H1 (cell line): ENCODE measurements at regions not wholly inside any gene's neighbourhood (a gene's known extent, or its start where the extent isn't known, plus 50 kb on each side); places are given as distances from the start of the nearest gene placed in this dataset.

Experiments
- CTCF ChIA-PET: fragments of 300-600 bp; sonication (Branson Sonifier 250); formaldehyde crosslinking; loops from one replicate; lab custom pipeline; 2021; ENCODE audit not compliant: partially characterized antibody; lab: Charles Lee
- POLR2A ChIA-PET: fragments of 300-600 bp; sonication (Branson Sonifier 250); formaldehyde crosslinking; loops from one replicate; lab custom pipeline; 2021; ENCODE audit warnings: inconsistent platforms; ENCODE audit not compliant: partially characterized antibody; lab: Charles Lee
- DNase-seq, 2 experiments: peaks; one replicate each; pipeline versions ENCODE4 v3.0.0 to v3.0.0-alpha.2; 2010 to 2022; ENCODE audit warnings: low spot score in 2 of 2, low read depth in 1 of 2, mixed read lengths in 1 of 2
- FAIRE-seq: peaks from 2 replicates; lab custom pipeline; 2011; peaks lifted over from hg19 to GRCh38; lab: Jason Lieb, UNC
- H2AFZ ChIP-seq: 2 replicates; pipeline ENCODE4 v1.8.1; 2012; ENCODE audit warnings: low read length, inconsistent platforms
- H2AK5ac ChIP-seq: 2 replicates; pipeline ENCODE4 v1.6.1; 2013; ENCODE audit warnings: low read depth, low read length
- H2BK120ac ChIP-seq: replicated peaks from 2 replicates; pipeline ENCODE3; 2013; ENCODE audit warnings: low read depth, low read length, inconsistent platforms
- H2BK12ac ChIP-seq: 2 replicates; pipeline ENCODE4 v1.6.1; 2013; ENCODE audit warnings: low read depth, low read length
- H2BK15ac ChIP-seq: 2 replicates; pipeline ENCODE4 v1.6.1; 2013; ENCODE audit warnings: low read length
- H2BK20ac ChIP-seq: 2 replicates; pipeline ENCODE4 v1.6.1; 2013; ENCODE audit warnings: low read length
- H2BK5ac ChIP-seq: 2 replicates; pipeline ENCODE4 v1.6.1; 2013; ENCODE audit warnings: low read depth, low read length
- H3K14ac ChIP-seq: 2 replicates; pipeline ENCODE4 v1.6.1; 2013; ENCODE audit warnings: inconsistent platforms; ENCODE audit not compliant: insufficient read length
- H3K18ac ChIP-seq: 2 replicates; pipeline ENCODE4 v1.6.1; 2013; ENCODE audit warnings: low read length; ENCODE audit errors: extremely low read depth
- H3K23ac ChIP-seq: 2 replicates; pipeline ENCODE4 v1.6.1; 2013; ENCODE audit warnings: inconsistent platforms; ENCODE audit not compliant: insufficient read length
- H3K23me2 ChIP-seq: 2 replicates; pipeline ENCODE4 v1.6.1; 2013; ENCODE audit warnings: low read depth, low read length
- H3K27ac ChIP-seq: 2 replicates; pipeline ENCODE4 v1.6.1; 2011; ENCODE audit warnings: low read depth, low read length, inconsistent platforms
- H3K27me3 ChIP-seq, 4 experiments: replicated peaks in 1 of 4; 1 replicate in 1 of 4; 2 replicates in 3 of 4; pipeline versions ENCODE4 v1.6.1 to v1.8.1; 2011 to 2013; ENCODE audit warnings: low read length in 3 of 4, mild to moderate bottlenecking in 3 of 4, inconsistent platforms in 2 of 4, mixed read lengths in 2 of 4, moderate library complexity in 1 of 4; ENCODE audit not compliant: control insufficient read depth in 3 of 4, insufficient read depth in 3 of 4; ENCODE audit errors: extremely low read depth in 1 of 4
- H3K36me3 ChIP-seq, 4 experiments: 2 replicates each; pipeline versions ENCODE4 v1.6.1 to v1.8.1; 2011 to 2013; ENCODE audit warnings: mild to moderate bottlenecking in 4 of 4, low read length in 3 of 4, moderate library complexity in 2 of 4, control low read depth in 1 of 4, inconsistent platforms in 1 of 4; ENCODE audit not compliant: insufficient read depth in 4 of 4, control insufficient read depth in 2 of 4
- H3K4ac ChIP-seq: replicated peaks from 2 replicates; pipeline ENCODE3; 2013; ENCODE audit warnings: low read length, low read depth, mixed read lengths, inconsistent platforms; ENCODE audit not compliant: insufficient read length
- H3K4me1 ChIP-seq, 4 experiments: replicated peaks in 1 of 4; 1 replicate in 1 of 4; 2 replicates in 3 of 4; pipeline versions ENCODE4 v1.6.1 to v1.8.1; 2011 to 2013; ENCODE audit warnings: low read length in 3 of 4, inconsistent platforms in 2 of 4, mixed read lengths in 1 of 4; ENCODE audit not compliant: insufficient read depth in 4 of 4, control insufficient read depth in 3 of 4
- H3K4me2 ChIP-seq, 2 experiments: 2 replicates each; pipeline versions ENCODE4 v1.6.1 to v1.8.1; 2011 to 2013; ENCODE audit warnings: low read depth in 2 of 2, low read length in 2 of 2, control low read depth in 1 of 2, inconsistent platforms in 1 of 2, mild to moderate bottlenecking in 1 of 2; ENCODE audit not compliant: insufficient read depth in 1 of 2
- H3K4me3 ChIP-seq, 4 experiments: fragments of 200-600, 300-600 bp in 1 of 4; sonication (generic), shearing (Covaris generic), sonication (Bioruptor Twin) in 1 of 4; 2 replicates each; pipeline versions ENCODE4 v1.5.1 to v1.8.1; 2011 to 2016; ENCODE audit warnings: low read length in 4 of 4, low read depth in 3 of 4, control low read depth in 2 of 4, inconsistent platforms in 2 of 4, mild to moderate bottlenecking in 2 of 4, mixed read lengths in 1 of 4, moderate library complexity in 1 of 4; ENCODE audit not compliant: insufficient read depth in 2 of 4; ENCODE audit errors: extremely low read depth in 1 of 4
- H3K56ac ChIP-seq: replicated peaks from 2 replicates; pipeline ENCODE3; 2013; ENCODE audit warnings: low read depth, mild to moderate bottlenecking, mixed read lengths, low read length, inconsistent platforms; ENCODE audit not compliant: insufficient read length
- H3K79me1 ChIP-seq: 2 replicates; pipeline ENCODE4 v1.6.1; 2013; ENCODE audit warnings: low read depth, low read length, control low read depth
- H3K79me2 ChIP-seq, 2 experiments: 2 replicates each; pipeline versions ENCODE4 v1.6.1 to v1.8.1; 2012 to 2013; ENCODE audit warnings: low read length in 2 of 2, mild to moderate bottlenecking in 2 of 2, inconsistent platforms in 1 of 2; ENCODE audit not compliant: insufficient read depth in 2 of 2, control insufficient read depth in 1 of 2
- H3K9ac ChIP-seq, 4 experiments: replicated peaks in 1 of 4; 1 replicate in 1 of 4; 2 replicates in 3 of 4; pipeline versions ENCODE4 v1.6.1 to v1.8.1; 2011 to 2013; ENCODE audit warnings: low read depth in 3 of 4, low read length in 3 of 4, control low read depth in 2 of 4, mild to moderate bottlenecking in 2 of 4, moderate library complexity in 2 of 4, inconsistent platforms in 1 of 4; ENCODE audit errors: extremely low read depth in 1 of 4
- H3K9me3 ChIP-seq, 2 experiments: 2 replicates each; pipeline versions ENCODE4 v1.6.1 to v1.8.1; 2012 to 2013; ENCODE audit warnings: mild to moderate bottlenecking in 2 of 2, moderate library complexity in 2 of 2, control low read depth in 1 of 2, inconsistent platforms in 1 of 2, low read depth in 1 of 2, low read length in 1 of 2, mixed read lengths in 1 of 2; ENCODE audit not compliant: insufficient read depth in 2 of 2
- H4K20me1 ChIP-seq, 2 experiments: replicated peaks in 1 of 2; 2 replicates each; pipeline versions ENCODE3 to v1.8.1; 2011 to 2013; ENCODE audit warnings: inconsistent platforms in 2 of 2, low read length in 2 of 2, mild to moderate bottlenecking in 1 of 2; ENCODE audit not compliant: insufficient read depth in 2 of 2, control insufficient read depth in 1 of 2
- H4K5ac ChIP-seq: 2 replicates; pipeline ENCODE4 v1.6.1; 2013; ENCODE audit warnings: low read length, low read depth, mixed read lengths, inconsistent platforms; ENCODE audit not compliant: insufficient read length
- H4K8ac ChIP-seq: 2 replicates; pipeline ENCODE4 v1.8.0; 2013; ENCODE audit warnings: mild to moderate bottlenecking, moderate library complexity, low read length, inconsistent platforms; ENCODE audit not compliant: insufficient read depth; ENCODE audit errors: extremely low read depth
- H4K91ac ChIP-seq: replicated peaks from 2 replicates; pipeline ENCODE3; 2013; ENCODE audit warnings: low read length, mixed read lengths, inconsistent platforms; ENCODE audit not compliant: insufficient read length
- ASH2L ChIP-seq: fragments of 200-600, 300-600 bp; sonication (generic); IDR thresholded peaks from one replicate; pipeline ENCODE4 v1.7.1; 2017; ENCODE audit warnings: low read length
- BRCA1 ChIP-seq: IDR thresholded peaks from 2 replicates; pipeline ENCODE4 v1.6.1; 2012; ENCODE audit warnings: low read depth, low read length, improper control_type of control experiment
- EGR1 ChIP-seq: IDR thresholded peaks from 2 replicates; pipeline ENCODE4 v1.6.1; 2011; ENCODE audit warnings: low read depth, low read length, borderline replicate concordance
- FOSL1 ChIP-seq: IDR thresholded peaks from 2 replicates; pipeline ENCODE4 v1.6.1; 2011; ENCODE audit warnings: mild to moderate bottlenecking, low read depth, low read length, moderate library complexity; ENCODE audit not compliant: insufficient read depth
- HDAC2 ChIP-seq, 2 experiments: fragments of 300-600 bp in 1 of 2; sonication (generic) in 1 of 2; IDR thresholded peaks; 2 replicates each; pipeline ENCODE4 v1.6.1; 2011 to 2012; ENCODE audit warnings: low read depth in 2 of 2, low read length in 2 of 2, mild to moderate bottlenecking in 2 of 2, moderate library complexity in 2 of 2, borderline replicate concordance in 1 of 2, inconsistent platforms in 1 of 2
- HDAC6 ChIP-seq: IDR thresholded peaks from one replicate; pipeline ENCODE4 v1.7.1; 2012; ENCODE audit warnings: low read depth, mild to moderate bottlenecking, inconsistent platforms, low read length, moderate library complexity
- JUND ChIP-seq: IDR thresholded peaks from 2 replicates; pipeline ENCODE4 v1.6.1; 2011; ENCODE audit warnings: mild to moderate bottlenecking, improper control_type of control experiment, low read length
- NRF1 ChIP-seq: IDR thresholded peaks from 2 replicates; pipeline ENCODE4 v1.6.1; 2011; ENCODE audit warnings: mild to moderate bottlenecking, low read depth, low read length, improper control_type of control experiment
- PHF8 ChIP-seq: fragments of 200-600 bp; sonication (generic); conservative IDR thresholded peaks from 2 replicates; pipeline ENCODE4 v1.7.1; 2012; ENCODE audit warnings: low read depth, mild to moderate bottlenecking, inconsistent platforms, low read length, moderate library complexity
- POU5F1 ChIP-seq: IDR thresholded peaks from 2 replicates; pipeline ENCODE4 v1.6.1; 2011; ENCODE audit warnings: low read depth, mild to moderate bottlenecking, low read length, moderate library complexity
- RAD21 ChIP-seq, 2 experiments: IDR thresholded peaks in 1 of 2; conservative IDR thresholded peaks in 1 of 2; 2 replicates each; pipeline ENCODE4 v1.6.1; 2011; ENCODE audit warnings: low read depth in 2 of 2, low read length in 2 of 2, improper control_type of control experiment in 1 of 2, inconsistent platforms in 1 of 2, mild to moderate bottlenecking in 1 of 2, moderate library complexity in 1 of 2
- TBP ChIP-seq: IDR thresholded peaks from 2 replicates; pipeline ENCODE4 v1.6.1; 2011; ENCODE audit warnings: low read depth, low read length, improper control_type of control experiment
- ZNF274 ChIP-seq: IDR thresholded peaks from 2 replicates; pipeline ENCODE4 v1.7.0; 2012; ENCODE audit warnings: low read length, borderline replicate concordance; ENCODE audit errors: extremely low read depth
- WGBS, 2 experiments: shearing (Covaris generic) in 1 of 2; methylation state at CpG; one replicate each; pipeline versions ENCODE4 v1.1.6 to v1.1.7; 2013 to 2015; ENCODE audit warnings: low lambda C conversion rate in 2 of 2, mixed read lengths in 2 of 2, inconsistent platforms in 1 of 2, low coverage in 1 of 2, missing lambda C conversion rate in 1 of 2; ENCODE audit not compliant: insufficient replicate concordance in 2 of 2, insufficient coverage in 1 of 2, insufficient read length in 1 of 2; ENCODE audit errors: extremely low coverage in 1 of 2, missing lambda C conversion rate in 1 of 2; 5-methylcytosine and 5-hydroxymethylcytosine counted together
- TF ChIP-seq, protein P1 (sequence below): IDR thresholded peaks from 2 replicates; pipeline ENCODE4 v1.6.1; 2011; ENCODE audit warnings: low read depth, mild to moderate bottlenecking, low read length; ENCODE audit not compliant: insufficient read depth

DNA sequence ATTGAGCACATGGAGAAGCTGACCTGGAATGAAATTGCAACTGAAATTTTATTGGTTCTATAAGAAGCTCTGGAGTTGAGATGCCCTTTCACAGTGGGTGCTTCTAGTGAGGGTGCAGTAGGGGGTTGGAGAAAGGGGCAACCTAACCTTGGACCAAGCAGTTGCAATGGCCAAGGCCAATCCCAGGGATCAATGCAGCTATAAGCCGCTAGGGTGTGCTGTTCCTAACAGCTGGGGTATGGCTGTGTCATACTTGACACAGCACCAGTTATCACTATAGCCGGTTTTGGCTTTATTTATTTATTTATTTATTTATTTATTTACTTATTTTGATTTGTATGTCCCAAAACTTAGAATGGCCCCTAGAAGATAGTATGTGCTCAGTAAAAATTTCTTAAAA, 505.9 kb downstream of the FLRT2 start:
- POLR2A ChIA-PET: interaction anchor here (0.6 kb wide), 1 partner anchor 831 kb away, joined by 5 read pairs; no protein-coding TSS in a partner anchor
- Histone ChIP-seq H3K9ac (no peak overlapping the region), H2BK120ac (no peak overlapping the region), H3K27me3 (no peaks in the 10 kb centered on the region), H3K56ac (no peak overlapping the region), H2BK5ac (no peak overlapping the region), H3K14ac (no peak overlapping the region), H4K91ac (no peak overlapping the region), H3K79me1 (no peaks in the 10 kb centered on the region), H2AFZ (no peak overlapping the region), H3K36me3 (no peaks in the 10 kb centered on the region), H3K9me3 (no peaks in the 10 kb centered on the region), H3K23ac (no peak overlapping the region), H2BK20ac (no peak overlapping the region), H3K4me3 (no peak overlapping the region), H3K4me2 (no peak overlapping the region), H3K79me2 (no peaks in the 10 kb centered on the region), H2AK5ac (no peak overlapping the region), H3K18ac (no peak overlapping the region), H3K23me2 (no peaks in the 10 kb centered on the region), H4K8ac (no peak overlapping the region), H3K4me1 (no peaks in the 10 kb centered on the region), H4K5ac (no peak overlapping the region), H3K27ac (no peak overlapping the region), H2BK15ac (no peak overlapping the region), H2BK12ac (no peak overlapping the region), H4K20me1 (no peaks in the 10 kb centered on the region), H3K4ac (no peak overlapping the region)
- CTCF ChIA-PET: interaction anchor here (0.5 to 2.4 kb wide), 40 partner anchors 9 to 1914 kb away, joined by 3 to 9 read pairs (median 3); no protein-coding TSS in a partner anchor
- FAIRE-seq: no peak
- WGBS, 2 experiments: 31% methylated on average over 2 of the region's 2 CpGs; no CpG with 5 or more reads in 1 of the 2 experiments
- DNase-seq: peak in 1 of 2 experiments; percentile 64
- TF ChIP-seq ASH2L (no peak), FOSL1 (no peak), JUND (no peak), EGR1 (no peak), POU5F1 (no peak), PHF8 (no peak), NRF1 (no peak), TBP (no peak), HDAC2 (IDR thresholded peaks at IDR 0.05; ENCODE audit: borderline replicate concordance in 1 of 2, low read depth in 2 of 2, low read length in 2 of 2) (no peak), ZNF274 (no peak), HDAC6 (no peak), RAD21 (IDR thresholded peaks at IDR 0.05 in 1 of 2, conservative IDR thresholded peaks at IDR 0.05 in 1 of 2; ENCODE audit: low read depth in 2 of 2, low read length in 2 of 2) (peak; percentile 37 to 61; a peak in 3 of 4 replicates), BRCA1 (no peak)
- TF ChIP-seq, protein P1, sequence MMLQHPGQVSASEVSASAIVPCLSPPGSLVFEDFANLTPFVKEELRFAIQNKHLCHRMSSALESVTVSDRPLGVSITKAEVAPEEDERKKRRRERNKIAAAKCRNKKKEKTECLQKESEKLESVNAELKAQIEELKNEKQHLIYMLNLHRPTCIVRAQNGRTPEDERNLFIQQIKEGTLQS: no peak
